A673 (cell line): ENCODE measurements at regions not wholly inside any gene's neighbourhood (a gene's known extent, or its start where the extent isn't known, plus 50 kb on each side); places are given as distances from the start of the nearest gene placed in this dataset.

Experiments used
- CTCF ChIP-seq: fragments of 300-800, 200-600 bp; sonication (generic); conservative IDR thresholded peaks from 2 replicates; pipeline ENCODE4 v1.5.1; 2017; ENCODE audit warnings: low read depth, mild to moderate bottlenecking, antibody characterized with exemption, low read length, moderate library complexity, mixed read lengths
- EZH2 ChIP-seq: fragments of 200-600 bp; sonication (generic); IDR thresholded peaks from 2 replicates; pipeline ENCODE4 v1.6.1; 2017; ENCODE audit warnings: borderline replicate concordance, low read depth, mild to moderate bottlenecking, mixed read lengths, antibody characterized with exemption, low read length; ENCODE audit not compliant: poor library complexity, severe bottlenecking

GRCh38 chr21:35142036-35142815 lies 93.1 kb upstream of the RUNX1 start:
- no peak for TF ChIP-seq CTCF
- TF ChIP-seq EZH2 = no peak
